ENCODE measurements at regions not wholly inside any gene's neighbourhood (a gene's known extent, or its start where the extent isn't known, plus 50 kb on each side); places are given as distances from the start of the nearest gene placed in this dataset.

DNA sequence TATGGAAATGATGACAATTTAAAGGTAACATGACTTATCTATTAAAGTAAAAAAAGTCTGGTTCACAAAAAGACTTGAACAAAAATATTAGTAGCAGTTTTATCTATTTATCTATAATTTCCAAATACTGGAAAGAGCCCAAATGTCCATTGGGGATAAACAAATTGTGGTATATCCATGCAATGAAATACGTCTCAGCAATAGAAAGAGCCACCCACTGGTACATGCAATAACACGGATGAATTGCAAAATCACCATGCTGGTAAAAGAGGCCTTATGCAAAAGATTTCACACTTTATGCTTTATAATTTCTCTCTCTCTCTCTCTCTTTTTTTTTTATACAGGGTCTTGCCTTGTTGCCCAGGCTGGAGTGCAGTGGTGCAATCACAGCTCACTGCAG, 91.4 kb upstream of the ASAP2 start:
- Histone ChIP-seq H3K27me3 (ENCODE audit: control insufficient read depth, insufficient read depth, low read length) (no peaks in the 10 kb centered on the region), H3K36me3 (replicated peaks; ENCODE audit: control insufficient read depth, insufficient read depth, low read length) (no peaks in the 10 kb centered on the region), H3K4me3 (ENCODE audit: insufficient read depth, low read depth, low read length) (no peak overlapping the region)
- DNase-seq, result no peak

DNA sequence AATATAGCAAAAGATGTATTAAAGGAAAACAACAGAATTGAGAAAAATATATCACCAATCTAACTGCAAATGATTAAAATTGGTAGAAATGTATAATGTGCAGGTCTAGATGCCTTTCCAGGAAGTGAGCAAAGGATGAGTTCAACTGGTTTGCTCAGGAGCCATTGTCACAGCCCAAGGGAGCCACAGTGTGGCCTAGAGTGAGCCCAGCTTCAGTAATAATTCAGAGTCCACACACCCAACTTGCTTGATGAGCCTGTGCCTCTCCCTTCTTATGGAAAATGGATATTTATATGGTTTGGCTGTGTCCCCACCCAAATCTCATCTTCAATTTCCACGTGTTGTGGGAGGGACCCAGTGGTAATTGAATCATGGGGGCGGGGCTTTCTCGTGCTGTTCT, 92.2 kb upstream of the ASAP2 start:
- DNase-seq, result no peak
- Histone ChIP-seq H3K36me3 (replicated peaks; ENCODE audit: control insufficient read depth, insufficient read depth, low read length) (no peaks in the 10 kb centered on the region), H3K27me3 (ENCODE audit: control insufficient read depth, insufficient read depth, low read length) (no peaks in the 10 kb centered on the region), H3K4me3 (ENCODE audit: insufficient read depth, low read depth, low read length) (no peak overlapping the region)

DNA sequence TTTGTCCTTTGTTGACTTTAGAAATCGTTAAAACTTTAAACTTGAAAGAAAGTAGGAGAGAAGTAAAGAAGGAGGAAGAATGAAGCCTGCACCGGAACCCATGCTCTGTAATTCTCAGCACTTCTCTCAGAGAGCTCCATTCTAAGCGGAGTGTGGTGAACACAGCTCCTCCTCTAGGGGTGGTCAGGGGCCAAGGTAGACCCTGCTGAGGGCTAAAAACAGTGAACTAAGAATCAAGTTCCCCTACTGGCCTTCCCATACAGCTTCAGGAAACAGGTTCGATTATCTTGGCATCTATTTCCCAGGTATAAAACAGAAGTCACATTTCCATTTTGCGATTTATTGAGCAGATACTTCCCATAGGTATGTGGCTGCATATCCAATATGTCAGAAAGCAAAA, 92.7 kb upstream of the ASAP2 start:
- Histone ChIP-seq H3K4me3 (ENCODE audit: insufficient read depth, low read depth, low read length) (no peak overlapping the region), H3K27me3 (ENCODE audit: control insufficient read depth, insufficient read depth, low read length) (no peaks in the 10 kb centered on the region), H3K36me3 (replicated peaks; ENCODE audit: control insufficient read depth, insufficient read depth, low read length) (no peaks in the 10 kb centered on the region)
- peak; percentile 68 for DNase-seq

DNA sequence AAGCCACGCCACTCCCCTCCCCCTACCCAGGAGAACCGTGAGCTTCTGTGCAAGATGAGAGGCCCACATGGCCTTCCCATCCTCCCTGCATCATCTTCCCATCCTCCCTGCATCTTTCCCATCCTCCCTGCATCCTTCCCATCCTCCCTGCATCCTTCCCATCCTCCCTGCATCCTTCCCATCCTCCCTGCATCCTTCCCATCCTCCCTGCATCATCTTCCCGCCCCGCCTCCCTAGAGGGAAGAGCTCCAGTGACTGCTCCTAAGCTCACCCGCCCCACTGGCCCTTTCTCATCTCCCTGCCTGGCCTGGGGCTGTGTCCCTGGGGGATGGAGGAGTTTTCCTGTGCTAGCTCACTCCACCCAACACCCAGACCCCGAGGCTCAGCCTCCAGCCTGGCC, 93.3 kb upstream of the ASAP2 start:
- H3K4me3 ChIP-seq (ENCODE audit: insufficient read depth, low read depth, low read length), result no peak overlapping the region
- H3K36me3 ChIP-seq (replicated peaks; ENCODE audit: control insufficient read depth, insufficient read depth, low read length), result no peaks in the 10 kb centered on the region

DNA sequence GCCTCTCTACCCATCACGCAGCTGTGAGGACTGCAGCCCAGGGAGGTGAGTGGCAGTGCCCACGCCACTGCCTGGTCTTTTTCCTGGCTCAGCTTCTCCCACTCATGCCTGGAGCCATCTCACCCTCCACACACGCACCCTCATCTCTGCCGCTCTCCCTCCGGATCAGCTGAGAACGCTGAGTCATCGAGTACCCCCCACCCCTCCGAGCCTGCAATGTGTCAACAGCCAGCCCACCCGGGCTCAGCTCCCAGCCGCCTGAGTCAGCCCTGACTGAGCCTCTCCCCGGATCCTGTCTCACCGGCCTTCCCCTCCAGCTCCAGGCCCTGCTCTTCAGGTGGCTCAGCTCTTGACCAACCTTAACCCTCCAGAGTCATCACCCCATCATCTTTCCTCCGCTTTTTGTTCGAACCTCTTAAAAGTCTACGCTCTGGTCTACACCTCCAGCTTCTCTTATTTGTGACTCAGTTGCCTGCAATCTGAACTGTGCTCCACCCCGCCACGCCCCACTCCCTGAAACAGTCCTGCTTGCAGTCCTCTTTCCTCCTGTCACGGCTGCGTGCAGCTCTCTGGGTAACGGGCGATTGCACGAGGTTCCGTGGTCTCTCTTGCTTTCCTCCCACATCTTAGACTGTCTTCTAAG, 94.4 kb upstream of the ASAP2 start:
- Histone ChIP-seq H3K4me3 (ENCODE audit: insufficient read depth, low read depth, low read length) (no peak overlapping the region), H3K27me3 (ENCODE audit: control insufficient read depth, insufficient read depth, low read length) (no peaks in the 10 kb centered on the region), H3K36me3 (replicated peaks; ENCODE audit: control insufficient read depth, insufficient read depth, low read length) (no peaks in the 10 kb centered on the region)
- DNase-seq, result no peak

More for the DNA sequence above, 93.3 kb upstream of the ASAP2 start:
- DNase-seq, result peak; percentile 36
- no peaks in the 10 kb centered on the region for H3K27me3 ChIP-seq (ENCODE audit: control insufficient read depth, insufficient read depth, low read length)

DNA sequence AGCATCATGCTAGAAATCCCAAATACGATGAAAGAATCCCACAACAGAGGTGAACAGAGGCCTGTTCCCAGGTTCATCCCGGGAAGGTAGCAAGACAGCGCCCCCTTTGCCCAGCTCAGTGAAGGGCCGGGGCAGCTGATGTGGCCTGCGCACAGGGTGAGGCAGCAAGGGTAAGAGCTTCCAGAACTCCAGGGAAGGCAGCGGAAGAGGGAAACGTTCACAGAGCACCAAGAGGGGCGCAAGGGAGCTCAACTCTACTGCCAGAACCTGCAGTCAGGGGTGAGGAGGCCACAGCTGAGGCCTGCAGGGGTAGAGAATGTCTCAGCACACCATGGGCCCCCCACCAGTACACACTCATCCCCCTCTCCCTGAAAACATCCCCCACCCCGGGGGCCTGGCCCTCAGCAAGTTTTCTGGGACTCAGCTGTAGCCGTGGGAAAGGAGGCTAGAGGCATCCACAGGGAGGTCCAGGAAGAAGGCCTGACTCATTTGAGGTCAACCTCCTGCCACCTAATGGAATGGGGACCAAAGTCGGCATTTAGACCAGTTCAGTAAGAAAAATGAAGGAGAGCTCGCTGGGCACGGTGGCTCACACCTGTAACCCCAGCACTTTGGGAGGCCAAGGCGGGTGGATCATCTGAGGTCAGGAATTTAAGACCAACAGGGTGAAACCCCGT, 95.6 kb upstream of the ASAP2 start:
- H3K4me3 ChIP-seq (ENCODE audit: insufficient read depth, low read depth, low read length), result no peak overlapping the region
- DNase-seq, result peak; percentile 91
- H3K36me3 ChIP-seq (replicated peaks; ENCODE audit: control insufficient read depth, insufficient read depth, low read length), result no peaks in the 10 kb centered on the region
- H3K27me3 ChIP-seq (ENCODE audit: control insufficient read depth, insufficient read depth, low read length), result no peaks in the 10 kb centered on the region

DNA sequence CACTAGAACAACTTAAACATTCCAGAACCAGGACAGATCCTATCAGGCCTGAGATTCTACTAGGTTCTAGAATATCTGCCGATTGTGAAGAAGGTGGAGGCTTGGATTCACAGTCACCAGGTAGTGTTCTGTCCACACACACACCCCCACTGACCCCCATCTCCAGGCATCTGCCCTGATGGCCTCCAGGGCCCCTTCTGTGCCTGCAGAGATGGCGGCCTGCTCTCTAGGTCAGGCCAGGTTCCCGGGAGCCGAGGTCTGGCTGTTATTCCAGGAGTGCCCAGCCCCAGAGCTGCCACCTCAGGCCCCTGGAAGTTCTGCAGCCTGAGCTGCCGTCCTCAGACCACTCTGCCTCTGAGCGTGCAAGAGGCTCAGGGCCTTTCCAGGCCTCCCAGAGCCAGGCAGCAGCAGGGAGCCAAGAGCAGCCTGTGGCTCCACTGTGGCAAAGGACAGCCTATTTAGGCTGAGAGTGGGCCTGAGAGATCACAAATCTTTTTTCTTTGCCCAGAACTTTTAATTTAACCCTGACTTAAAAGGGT, 96.2 kb upstream of the ASAP2 start:
- DNase-seq, result peak; percentile 62
- Histone ChIP-seq H3K27me3 (ENCODE audit: control insufficient read depth, insufficient read depth, low read length) (no peaks in the 10 kb centered on the region), H3K36me3 (replicated peaks; ENCODE audit: control insufficient read depth, insufficient read depth, low read length) (no peaks in the 10 kb centered on the region), H3K4me3 (ENCODE audit: insufficient read depth, low read depth, low read length) (no peak overlapping the region)

DNA sequence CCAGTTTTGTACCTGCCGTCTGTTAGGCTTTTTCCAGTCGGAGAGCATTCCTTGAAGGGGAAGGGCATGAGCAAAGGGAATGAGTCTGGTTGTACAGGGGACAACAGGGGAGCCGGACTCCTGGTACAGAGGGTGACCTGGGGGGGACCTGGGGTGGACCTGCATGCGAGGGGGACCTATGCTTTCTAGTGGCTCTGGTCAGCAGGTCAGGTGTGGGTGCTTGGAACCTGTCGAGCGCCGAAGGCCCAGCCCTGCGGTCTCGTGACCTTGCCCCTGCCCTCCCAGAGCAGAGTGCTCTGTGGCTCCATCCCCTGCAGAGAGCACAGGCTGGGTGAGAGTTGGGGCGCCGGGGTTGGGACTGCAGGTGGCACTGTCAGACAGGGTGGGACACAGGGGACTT, 96.7 kb upstream of the ASAP2 start:
- DNase-seq, result no peak
- Histone ChIP-seq H3K4me3 (ENCODE audit: insufficient read depth, low read depth, low read length) (no peak overlapping the region), H3K36me3 (replicated peaks; ENCODE audit: control insufficient read depth, insufficient read depth, low read length) (no peaks in the 10 kb centered on the region), H3K27me3 (ENCODE audit: control insufficient read depth, insufficient read depth, low read length) (no peaks in the 10 kb centered on the region)

DNA sequence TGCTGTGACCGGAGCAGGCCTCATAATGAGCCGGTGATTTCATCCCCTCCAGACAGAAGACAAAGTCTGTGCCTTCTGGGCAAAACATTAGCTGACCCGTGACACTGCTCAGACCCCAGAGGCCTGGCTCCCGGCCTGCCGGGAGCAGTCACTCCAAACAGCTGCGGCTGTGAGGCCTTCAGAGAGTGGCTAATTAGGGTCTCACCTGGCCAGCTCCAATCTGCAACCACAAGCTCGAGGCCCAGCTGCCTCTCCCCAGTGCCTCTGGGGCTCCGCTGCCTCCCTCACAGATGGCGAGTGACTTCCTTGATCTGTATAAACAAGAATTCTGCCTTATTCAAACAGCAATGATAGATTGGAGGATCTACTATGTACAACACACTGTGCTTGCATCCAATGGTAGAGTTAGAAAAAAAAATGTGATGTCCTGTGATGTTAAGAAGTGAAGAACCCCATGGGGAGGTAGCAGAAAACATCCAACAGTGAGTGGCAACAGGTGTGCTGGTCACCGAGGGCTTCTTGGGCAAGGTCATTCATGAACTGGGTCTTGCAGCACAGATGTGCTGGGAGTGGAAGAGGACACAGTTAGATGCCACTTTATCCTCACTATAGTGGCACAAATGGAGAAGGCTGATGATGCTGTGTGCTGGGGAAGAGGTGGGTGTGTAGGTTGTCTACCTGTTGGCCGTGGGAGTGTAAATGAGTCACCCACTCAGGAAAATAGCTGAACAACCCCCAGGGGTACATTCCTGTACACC, 98.2 kb upstream of the ASAP2 start:
- Histone ChIP-seq H3K27me3 (ENCODE audit: control insufficient read depth, insufficient read depth, low read length) (no peaks in the 10 kb centered on the region), H3K4me3 (ENCODE audit: insufficient read depth, low read depth, low read length) (no peak overlapping the region), H3K36me3 (replicated peaks; ENCODE audit: control insufficient read depth, insufficient read depth, low read length) (no peaks in the 10 kb centered on the region)
- no peak for DNase-seq

DNA sequence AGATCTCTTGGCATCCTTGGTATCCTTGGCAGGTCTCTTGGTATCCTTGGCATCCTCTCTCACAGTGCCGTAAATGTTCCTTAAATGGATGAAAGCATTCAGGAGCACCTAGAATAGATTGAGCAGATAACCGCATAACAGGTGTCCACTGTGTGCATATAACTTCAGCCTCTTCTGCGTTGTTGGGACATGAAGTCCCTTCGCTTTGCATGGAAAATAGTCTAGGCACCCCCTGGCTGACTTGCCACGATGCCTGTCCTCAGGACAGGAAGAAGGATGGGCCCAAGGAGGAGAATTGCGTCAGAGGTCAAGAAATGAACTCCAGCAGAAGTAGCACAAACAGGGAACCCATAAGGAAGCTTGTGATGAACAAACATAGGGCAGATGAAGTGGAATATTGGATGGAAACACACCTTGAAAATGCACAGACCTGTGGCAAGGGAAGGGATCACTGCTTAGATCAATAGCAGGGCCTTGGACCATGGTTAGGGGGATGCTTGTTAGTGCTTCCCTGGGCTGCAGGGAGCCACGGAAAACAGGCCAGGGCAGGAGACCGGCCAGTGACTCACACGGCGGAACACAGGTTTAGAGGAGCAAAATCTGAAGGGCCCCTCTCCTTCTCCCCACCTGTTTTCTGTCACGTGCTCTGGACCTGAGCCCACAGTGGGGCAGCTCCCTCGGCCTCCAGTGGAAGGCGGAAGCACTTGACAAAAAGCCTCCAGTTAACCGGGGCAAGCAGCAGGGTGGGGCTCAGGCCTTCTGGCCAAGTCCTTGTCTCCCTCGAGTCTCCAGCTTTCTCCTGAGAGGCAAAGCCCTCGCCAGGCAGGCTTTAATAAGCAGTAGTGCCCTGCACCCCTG, 99.2 kb upstream of the ASAP2 start:
- H3K36me3 ChIP-seq (replicated peaks; ENCODE audit: control insufficient read depth, insufficient read depth, low read length), result no peaks in the 10 kb centered on the region
- DNase-seq, result no peak
- H3K4me3 ChIP-seq (ENCODE audit: insufficient read depth, low read depth, low read length), result no peak overlapping the region
- H3K27me3 ChIP-seq (ENCODE audit: control insufficient read depth, insufficient read depth, low read length), result no peaks in the 10 kb centered on the region

DNA sequence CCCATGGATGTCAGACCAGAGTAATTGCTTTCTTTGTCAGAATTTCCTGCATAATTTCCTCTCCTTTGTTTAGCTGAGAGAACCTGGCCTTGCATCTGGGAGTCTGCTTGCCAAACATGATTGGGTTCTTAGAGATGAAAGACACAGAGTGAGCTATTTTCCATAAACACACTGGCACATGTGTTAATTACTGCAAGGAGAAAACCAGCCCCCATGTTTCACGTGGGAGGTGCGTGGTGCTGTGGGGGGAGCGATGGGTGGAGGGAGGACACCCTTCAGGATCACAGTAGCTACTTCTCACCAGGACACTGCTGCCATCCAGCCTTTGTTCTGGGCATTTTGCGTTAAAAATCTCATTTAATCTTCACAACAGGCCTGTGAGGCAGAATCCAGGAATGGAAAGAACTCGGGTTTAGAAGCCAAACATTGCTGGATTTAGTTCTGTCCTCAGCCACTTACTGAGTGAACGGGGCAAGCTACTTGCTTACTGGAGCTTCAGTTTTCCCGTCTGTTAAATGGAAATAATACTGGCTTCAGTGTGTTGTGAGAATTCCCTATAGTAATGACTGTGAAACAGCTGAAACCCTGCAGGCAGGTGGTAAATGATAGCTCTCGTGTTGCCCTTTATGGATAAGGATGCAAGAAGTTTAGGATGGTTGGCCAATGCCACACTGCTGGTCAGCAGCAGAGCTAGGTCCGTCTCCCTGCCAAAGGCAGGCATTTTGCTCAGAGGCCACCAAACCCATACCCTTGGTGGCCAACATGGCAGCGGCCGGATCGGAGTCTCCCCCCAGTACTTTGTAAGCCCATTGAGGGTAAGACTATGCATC, 100.1 kb upstream of the ASAP2 start:
- Histone ChIP-seq H3K36me3 (replicated peaks; ENCODE audit: control insufficient read depth, insufficient read depth, low read length) (no peaks in the 10 kb centered on the region), H3K4me3 (ENCODE audit: insufficient read depth, low read depth, low read length) (no peak overlapping the region), H3K27me3 (ENCODE audit: control insufficient read depth, insufficient read depth, low read length) (no peaks in the 10 kb centered on the region)
- no peak for DNase-seq

DNA sequence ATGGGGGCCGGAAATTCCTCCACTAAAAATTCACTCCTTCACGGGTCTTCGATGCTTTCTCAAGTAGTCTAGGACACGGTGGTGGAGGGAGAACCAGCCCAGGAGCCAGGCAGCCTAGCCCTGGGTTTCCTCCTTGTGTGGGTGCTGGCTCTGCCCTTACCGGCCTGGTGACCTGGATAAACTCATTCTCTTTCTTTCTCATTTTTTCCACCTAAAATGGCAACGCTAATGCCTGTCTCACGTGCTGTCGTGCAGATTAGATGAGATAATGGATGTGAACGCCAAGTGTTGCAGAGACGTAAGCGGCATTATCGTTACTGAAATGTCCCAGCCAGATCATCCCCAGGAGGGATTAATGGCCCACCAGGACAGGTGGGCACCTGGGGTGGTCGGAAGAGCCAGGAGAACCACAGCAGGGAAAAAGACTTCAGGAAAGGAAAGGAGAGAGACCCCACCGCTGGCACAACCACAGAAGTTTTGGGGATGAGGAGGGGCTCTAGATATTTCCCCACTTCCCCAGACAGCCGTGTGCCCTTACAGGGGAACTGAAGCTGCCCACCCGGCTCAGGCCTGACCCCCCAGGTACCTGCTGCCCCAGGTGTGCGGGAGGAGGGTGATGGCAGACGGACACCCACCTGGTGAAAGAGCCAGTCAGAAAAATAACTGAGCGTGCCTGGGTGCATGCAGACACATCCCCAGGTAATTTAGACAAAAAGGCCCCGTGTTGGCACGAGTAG, 100.8 kb upstream of the ASAP2 start:
- H3K27me3 ChIP-seq (ENCODE audit: control insufficient read depth, insufficient read depth, low read length), result no peaks in the 10 kb centered on the region
- no peak overlapping the region for H3K4me3 ChIP-seq (ENCODE audit: insufficient read depth, low read depth, low read length)
- H3K36me3 ChIP-seq (replicated peaks; ENCODE audit: control insufficient read depth, insufficient read depth, low read length), result no peaks in the 10 kb centered on the region
- no peak for DNase-seq

DNA sequence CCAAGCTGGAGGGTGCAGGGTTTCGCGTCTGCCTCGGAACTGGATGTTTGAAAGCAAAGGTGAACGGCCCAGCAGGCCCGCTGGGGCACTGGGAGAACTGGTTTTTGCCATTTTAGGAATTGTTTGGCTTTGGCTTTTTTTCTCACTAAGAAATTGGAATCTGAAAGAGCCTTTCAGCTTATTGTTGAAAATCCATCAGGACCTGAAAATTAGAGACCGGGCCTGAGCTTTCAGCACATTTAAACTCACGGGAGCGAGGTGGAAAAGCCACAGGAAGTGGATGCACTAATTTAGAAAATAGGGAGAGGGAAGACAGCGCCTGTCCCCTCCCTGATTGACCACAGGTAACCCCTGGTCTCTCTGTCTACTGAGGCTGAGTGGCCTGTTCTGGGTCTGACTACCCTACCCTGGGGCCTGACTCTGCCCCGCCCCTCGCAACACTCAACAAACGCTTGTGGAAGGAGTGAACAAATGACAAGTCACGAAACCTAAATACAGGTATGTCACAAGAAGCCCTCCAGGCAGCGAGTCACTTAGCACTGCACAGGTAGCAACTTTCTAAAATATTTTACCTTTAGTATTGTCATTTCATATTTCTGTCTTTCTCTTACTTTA, 100.3 kb upstream of the MBOAT2 start:
- H3K27me3 ChIP-seq (ENCODE audit: control insufficient read depth, insufficient read depth, low read length), result no peaks in the 10 kb centered on the region
- no peak for DNase-seq
- no peaks in the 10 kb centered on the region for H3K36me3 ChIP-seq (replicated peaks; ENCODE audit: control insufficient read depth, insufficient read depth, low read length)
- H3K4me3 ChIP-seq (ENCODE audit: insufficient read depth, low read depth, low read length), result no peak overlapping the region

Measured in H7 (cell line).